GM12878 (cell line): ENCODE measurements at regions not wholly inside any gene's neighbourhood (a gene's known extent, or its start where the extent isn't known, plus 50 kb on each side); places are given as distances from the start of the nearest gene placed in this dataset.
"Not testable (repeated sequence)": the region's sequence is repeated elsewhere in the genome, so short reads cannot be mapped to it uniquely, and the experiment has no call there.

ENCODE experiments used
- BCLAF1 ChIP-seq: fragments of 450-650 bp; IDR thresholded peaks from 2 replicates; pipeline ENCODE4 v1.6.1; 2017; ENCODE audit warnings: antibody characterized with exemption, mild to moderate bottlenecking, moderate library complexity
- BRCA1 ChIP-seq: IDR thresholded peaks from 2 replicates; pipeline ENCODE4 v1.6.1; 2011; ENCODE audit warnings: low read depth, low read length, improper control_type of control experiment
- CHD2 ChIP-seq: IDR thresholded peaks from 2 replicates; pipeline ENCODE4 v1.6.1; 2011; ENCODE audit warnings: low read depth, low read length, improper control_type of control experiment, borderline replicate concordance
- CTCF ChIP-seq, 3 experiments: IDR thresholded peaks in 2 of 3; conservative IDR thresholded peaks in 1 of 3; 2 replicates each; pipeline ENCODE4 v1.5.1; 2011; ENCODE audit warnings: low read depth in 3 of 3, low read length in 3 of 3, mild to moderate bottlenecking in 3 of 3, control low read depth in 2 of 3, moderate library complexity in 2 of 3, inconsistent platforms in 1 of 3, mixed read lengths in 1 of 3; ENCODE audit not compliant: control insufficient read depth in 2 of 3, insufficient read depth in 1 of 3; ENCODE audit errors: extremely low read depth in 1 of 3
- IKZF2 ChIP-seq, 2 experiments: fragments of 450-650 bp; IDR thresholded peaks; 2 replicates each; pipeline ENCODE4 v1.6.1; 2017; ENCODE audit warnings: mild to moderate bottlenecking in 2 of 2, moderate library complexity in 2 of 2
- NRF1 ChIP-seq: conservative IDR thresholded peaks from 2 replicates; pipeline ENCODE4 v1.6.1; 2011; ENCODE audit warnings: mild to moderate bottlenecking, low read depth, low read length, improper control_type of control experiment
- POLR2A ChIP-seq: IDR thresholded peaks from 2 replicates; pipeline ENCODE4 v1.6.1; 2011; ENCODE audit warnings: low read depth, mild to moderate bottlenecking, low read length
- RCOR1 ChIP-seq: conservative IDR thresholded peaks from 2 replicates; pipeline ENCODE4 v1.6.1; 2012; ENCODE audit warnings: low read depth, low read length, improper control_type of control experiment
- RFX5 ChIP-seq: IDR thresholded peaks from 2 replicates; pipeline ENCODE4 v1.6.1; 2011; ENCODE audit warnings: low read depth, low read length, improper control_type of control experiment
- SIN3A ChIP-seq: IDR thresholded peaks from 2 replicates; pipeline ENCODE4 v1.6.1; 2012; ENCODE audit warnings: low read depth, low read length, improper control_type of control experiment
- ZSCAN29 ChIP-seq: fragments of 450-650 bp; IDR thresholded peaks from 2 replicates; pipeline ENCODE4 v1.6.1; 2017; ENCODE audit warnings: mild to moderate bottlenecking, moderate library complexity

- TF ChIP-seq RCOR1; BCLAF1; BRCA1; ZSCAN29; IKZF2 (IDR thresholded peaks at IDR 0.05); NRF1; SIN3A; RFX5; POLR2A; CHD2: not testable (repeated sequence)
- peak; percentile 17 to 49 (median 41); a peak in 4 of 6 replicates for TF ChIP-seq CTCF (IDR thresholded peaks at IDR 0.05 in 2 of 3, conservative IDR thresholded peaks at IDR 0.05 in 1 of 3; ENCODE audit: control insufficient read depth in 2 of 3, extremely low read depth in 1 of 3, insufficient read depth in 1 of 3, low read depth in 3 of 3, low read length in 3 of 3)
Observed at GRCh38 chr11:67792273-67792990, 118.0 kb upstream of the ALDH3B2 start.
